ENCODE measurements at regions not wholly inside any gene's neighbourhood (a gene's known extent, or its start where the extent isn't known, plus 50 kb on each side); places are given as distances from the start of the nearest gene placed in this dataset.

DNA sequence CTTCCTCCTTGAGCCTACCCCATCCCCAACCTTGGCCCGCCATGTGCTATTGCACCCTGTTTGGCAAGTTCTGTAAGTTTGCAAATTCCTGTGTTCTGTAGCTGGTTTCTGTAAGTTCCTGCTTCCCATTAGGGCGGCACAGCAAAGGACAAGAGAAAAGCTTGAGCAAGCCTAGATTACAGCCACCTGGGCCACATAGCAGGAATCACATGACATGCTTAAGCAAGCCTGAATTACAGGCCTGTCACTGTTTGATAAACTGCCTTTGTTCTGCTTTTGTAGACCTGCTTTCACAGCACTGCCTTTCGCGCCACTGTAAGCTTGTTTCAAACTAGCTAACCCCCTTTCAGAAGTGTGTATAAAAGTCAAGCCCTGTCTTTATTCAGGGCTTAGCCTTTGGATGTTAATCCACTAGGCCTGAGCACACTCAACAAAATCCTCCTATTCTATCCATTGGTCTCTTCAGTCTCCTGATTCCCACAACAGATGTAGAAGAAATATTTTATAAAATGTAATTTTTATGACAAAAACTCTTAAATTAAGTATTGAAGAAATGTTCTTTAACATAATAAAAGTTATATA, 906.8 kb upstream of the NDST4 start:
- intact Hi-C loops (cut with DNase I) = no loop called here
- DNase-seq = no peak
- no peaks in the 10 kb centered on the region for H3K36me3 ChIP-seq
- TF ChIP-seq POLR2A (IDR thresholded peaks at IDR 0.05) = no peak
- no peak for TF ChIP-seq CTCF (IDR thresholded peaks at IDR 0.05)
- H3K9me3 ChIP-seq = no peaks in the 10 kb centered on the region
- no peaks in the 10 kb centered on the region for H3K4me1 ChIP-seq
- 90 to 93% methylated on average over 4 of the region's 4 CpGs for WGBS, 2 donors
- H3K27me3 ChIP-seq = no peaks in the 10 kb centered on the region
- no peak overlapping the region for H3K27ac ChIP-seq
- no peak overlapping the region for H3K4me3 ChIP-seq (replicated peaks in 1 of 3)

- intact Hi-C loops (cut with DNase I) = no loop called here
Observed at GRCh38 chr4:116018831-116019230, 905.4 kb upstream of the NDST4 start.

DNA sequence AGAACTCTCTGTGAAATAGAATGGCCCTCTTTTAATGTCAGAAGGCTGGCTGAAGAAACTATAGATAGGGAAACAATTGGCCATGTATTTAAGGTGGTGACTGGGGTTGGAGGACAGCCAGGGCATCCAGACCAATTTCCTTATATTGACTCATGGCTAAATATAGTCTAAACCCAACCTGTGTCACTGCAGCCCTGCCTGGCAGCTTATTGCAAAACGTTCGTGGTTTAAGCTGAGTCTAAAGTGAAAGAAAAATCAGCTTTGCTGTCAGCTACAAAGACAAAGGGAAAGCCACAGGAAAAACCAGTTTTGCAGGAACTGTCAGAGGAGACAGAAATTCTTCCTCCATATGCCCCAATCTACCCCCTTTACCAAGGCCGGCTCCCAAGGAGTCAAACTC, 902.8 kb upstream of the NDST4 start:
- DNase-seq = peak; percentile 17 to 23
- no peaks in the 10 kb centered on the region for H3K9me3 ChIP-seq
- no peaks in the 10 kb centered on the region for H3K27me3 ChIP-seq
- no peaks in the 10 kb centered on the region for H3K4me1 ChIP-seq
- H3K4me3 ChIP-seq (replicated peaks in 1 of 3) = no peak overlapping the region
- TF ChIP-seq CTCF (IDR thresholded peaks at IDR 0.05) (no peak), POLR2A (IDR thresholded peaks at IDR 0.05) (no peak)
- 76 to 81% methylated on average over 3 of the region's 3 CpGs for WGBS, 2 donors
- intact Hi-C loops (cut with DNase I) = no loop called here
- no peaks in the 10 kb centered on the region for H3K36me3 ChIP-seq
- no peak overlapping the region for H3K27ac ChIP-seq

More at GRCh38 chr4:116018831-116019230, 905.4 kb upstream of the NDST4 start:
- no peak overlapping the region for H3K27ac ChIP-seq
- no peaks in the 10 kb centered on the region for H3K4me1 ChIP-seq
- H3K27me3 ChIP-seq = no peaks in the 10 kb centered on the region
- WGBS, 2 donors = 87 to 88% methylated on average over 3 of the region's 3 CpGs
- no peak overlapping the region for H3K4me3 ChIP-seq (replicated peaks in 1 of 3)
- no peak for TF ChIP-seq CTCF (IDR thresholded peaks at IDR 0.05)
- TF ChIP-seq POLR2A (IDR thresholded peaks at IDR 0.05) = no peak
- no peak for DNase-seq
- no peaks in the 10 kb centered on the region for H3K9me3 ChIP-seq
- H3K36me3 ChIP-seq = no peaks in the 10 kb centered on the region

DNA sequence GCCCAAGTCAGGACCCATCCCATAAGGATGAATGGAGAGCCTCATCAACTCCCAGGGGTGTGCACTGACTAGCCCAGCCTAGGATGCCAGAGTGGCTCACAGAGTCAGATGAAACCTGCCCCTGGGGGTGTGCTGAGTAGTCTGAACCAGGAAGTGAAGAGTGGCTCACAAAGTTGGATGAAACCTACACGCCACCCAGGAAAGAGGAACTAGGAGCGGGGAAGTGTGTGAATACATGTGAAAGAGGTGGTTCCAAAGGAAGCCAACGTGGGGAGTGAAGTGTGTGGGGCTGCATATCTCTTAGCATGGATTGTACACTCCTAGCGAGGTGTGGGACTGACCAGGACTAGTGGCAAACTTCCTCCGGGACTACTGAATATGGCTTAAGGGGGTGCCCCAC, 902.1 kb upstream of the NDST4 start:
- Histone ChIP-seq H3K9me3 (no peaks in the 10 kb centered on the region), H3K4me1 (no peaks in the 10 kb centered on the region), H3K4me3 (replicated peaks in 1 of 3) (no peak overlapping the region), H3K36me3 (no peaks in the 10 kb centered on the region), H3K27ac (no peak overlapping the region), H3K27me3 (no peaks in the 10 kb centered on the region)
- intact Hi-C loops (cut with DNase I) = no loop called here
- TF ChIP-seq POLR2A (IDR thresholded peaks at IDR 0.05) = no peak
- TF ChIP-seq CTCF (IDR thresholded peaks at IDR 0.05) = no peak
- no peak for DNase-seq
- 87 to 88% methylated on average over 5 of the region's 5 CpGs for WGBS, 2 donors

- DNase-seq = no peak
- Histone ChIP-seq H3K27ac (no peak overlapping the region), H3K27me3 (no peaks in the 10 kb centered on the region), H3K36me3 (no peaks in the 10 kb centered on the region), H3K9me3 (no peaks in the 10 kb centered on the region), H3K4me3 (replicated peaks in 1 of 3) (no peak overlapping the region), H3K4me1 (no peaks in the 10 kb centered on the region)
- intact Hi-C loops (cut with DNase I) = no loop called here
- TF ChIP-seq POLR2A (IDR thresholded peaks at IDR 0.05) = no peak
- TF ChIP-seq CTCF (IDR thresholded peaks at IDR 0.05) = no peak
- WGBS, 2 donors = 69 to 84% methylated on average over 1 of the region's 1 CpG
Observed at GRCh38 chr4:116015062-116015461, 901.6 kb upstream of the NDST4 start.
